ENCODE measurements at regions not wholly inside any gene's neighbourhood (a gene's known extent, or its start where the extent isn't known, plus 50 kb on each side); places are given as distances from the start of the nearest gene placed in this dataset.

GRCh38 chr13:67857581-67858310 lies 627.6 kb upstream of the PCDH9 start:
- intact Hi-C loops (cut with micrococcal nuclease): no loop called here

- intact Hi-C loops (cut with micrococcal nuclease): no loop called here
These were observed 626.8 kb upstream of the PCDH9 start for GRCh38 chr13:67856955-67857354.

GRCh38 chr13:67855741-67856238 lies 625.7 kb upstream of the PCDH9 start:
- intact Hi-C loops (cut with micrococcal nuclease): no loop called here

- intact Hi-C loops (cut with micrococcal nuclease): no loop called here
These were observed 624.9 kb upstream of the PCDH9 start for GRCh38 chr13:67854990-67855389.

- intact Hi-C loops (cut with micrococcal nuclease): no loop called here
These were observed 614.4 kb upstream of the PCDH9 start for GRCh38 chr13:67844574-67844973.

GRCh38 chr13:67841071-67841470 lies 610.9 kb upstream of the PCDH9 start:
- intact Hi-C loops (cut with micrococcal nuclease): no loop called here

- intact Hi-C loops (cut with micrococcal nuclease): no loop called here
These were observed 603.4 kb upstream of the PCDH9 start for GRCh38 chr13:67833564-67833963.

- intact Hi-C loops (cut with micrococcal nuclease): no loop called here
These were observed 599.5 kb upstream of the PCDH9 start for GRCh38 chr13:67829641-67830040.

GRCh38 chr13:67827992-67828391 lies 597.9 kb upstream of the PCDH9 start:
- intact Hi-C loops (cut with micrococcal nuclease): no loop called here

GRCh38 chr13:67821606-67822005 lies 591.5 kb upstream of the PCDH9 start:
- intact Hi-C loops (cut with micrococcal nuclease): no loop called here

GRCh38 chr13:67806796-67807195 lies 576.7 kb upstream of the PCDH9 start:
- intact Hi-C loops (cut with micrococcal nuclease): no loop called here

- intact Hi-C loops (cut with micrococcal nuclease): no loop called here
These were observed 573.0 kb upstream of the PCDH9 start for GRCh38 chr13:67803118-67803517.

GRCh38 chr13:67792151-67792676 lies 562.1 kb upstream of the PCDH9 start:
- intact Hi-C loops (cut with micrococcal nuclease): no loop called here

GRCh38 chr13:67791047-67791446 lies 560.9 kb upstream of the PCDH9 start:
- intact Hi-C loops (cut with micrococcal nuclease): no loop called here

GRCh38 chr13:67776151-67776550 lies 546.0 kb upstream of the PCDH9 start:
- intact Hi-C loops (cut with micrococcal nuclease): no loop called here

GRCh38 chr13:67775359-67775758 lies 545.2 kb upstream of the PCDH9 start:
- intact Hi-C loops (cut with micrococcal nuclease): no loop called here

- intact Hi-C loops (cut with micrococcal nuclease): no loop called here
These were observed 542.8 kb upstream of the PCDH9 start for GRCh38 chr13:67772807-67773453.

GRCh38 chr13:67771106-67771505 lies 541.0 kb upstream of the PCDH9 start:
- intact Hi-C loops (cut with micrococcal nuclease): no loop called here

- intact Hi-C loops (cut with micrococcal nuclease): no loop called here
These were observed 539.8 kb upstream of the PCDH9 start for GRCh38 chr13:67769987-67770341.

GRCh38 chr13:67769063-67769986 lies 539.2 kb upstream of the PCDH9 start:
- intact Hi-C loops (cut with micrococcal nuclease): no loop called here

- intact Hi-C loops (cut with micrococcal nuclease): no loop called here
These were observed 533.8 kb upstream of the PCDH9 start for GRCh38 chr13:67763984-67764383.

- intact Hi-C loops (cut with micrococcal nuclease): no loop called here
These were observed 533.2 kb upstream of the PCDH9 start for GRCh38 chr13:67763384-67763783.
